Gastroesophageal sphincter (tissue), 3 donors: ENCODE measurements at regions not wholly inside any gene's neighbourhood (a gene's known extent, or its start where the extent isn't known, plus 50 kb on each side); places are given as distances from the start of the nearest gene placed in this dataset.

Experiments used
- CTCF ChIP-seq, 4 experiments: fragments of 200-600 bp in 2 of 4; fragments of 450-650 bp in 2 of 4; sonication (generic) in 1 of 4; IDR thresholded peaks; one replicate each; pipeline ENCODE4 v1.5.1; 2017 to 2019; ENCODE audit warnings: antibody characterized with exemption in 4 of 4, mild to moderate bottlenecking in 2 of 4, moderate library complexity in 2 of 4
- POLR2A ChIP-seq, 2 donors: fragments of 450-650 bp; IDR thresholded peaks; one replicate each; pipeline ENCODE4 v1.6.1; 2017; ENCODE audit warnings: antibody characterized with exemption in 2 of 2, mild to moderate bottlenecking in 2 of 2, moderate library complexity in 1 of 2

DNA sequence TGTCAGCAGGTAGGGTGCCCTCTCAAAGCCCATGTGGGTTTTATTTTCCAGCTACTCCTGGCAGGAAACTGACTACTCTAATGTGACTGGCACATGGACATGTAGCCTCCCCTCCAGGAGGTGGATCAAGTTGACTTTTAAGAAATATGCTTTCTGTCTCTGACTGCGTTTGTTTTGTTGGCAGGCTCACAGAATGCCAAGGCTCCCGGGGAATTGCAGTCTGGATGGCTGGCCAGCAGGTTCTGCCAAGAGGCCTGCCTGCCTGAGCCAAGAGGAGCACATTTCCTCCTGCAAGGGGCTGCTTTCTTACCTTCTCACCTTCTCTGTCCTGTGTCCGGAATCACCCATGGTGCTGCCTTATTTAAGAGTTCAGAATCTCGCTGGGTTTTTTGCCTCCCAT is 217.3 kb upstream of the ERCC4 start:
- TF ChIP-seq CTCF (IDR thresholded peaks at IDR 0.05) (no peak), POLR2A (IDR thresholded peaks at IDR 0.05) (no peak)
